A549 (cell line): ENCODE measurements at regions not wholly inside any gene's neighbourhood (a gene's known extent, or its start where the extent isn't known, plus 50 kb on each side); places are given as distances from the start of the nearest gene placed in this dataset.
A peak's percentile ranks its signal among the peaks of the same experiment; 100 is the strongest.

Experiments
- ATAC-seq, 2 experiments: fragments of 200-7000 bp in 1 of 2; fragments of >200 bp in 1 of 2; cut with Nextera tagmentation in 1 of 2; cut with Tn5 transposase in 1 of 2; 3 replicates each; pipeline versions ENCODE4 v1.8.0 to v1.9.1; 2018 to 2020; ENCODE audit warnings: mild to moderate bottlenecking in 1 of 2, moderate library complexity in 1 of 2
- CTCF ChIA-PET: fragments of 300-600 bp; sonication (Branson Sonifier 250); formaldehyde crosslinking; extraction: SDS; loops from one replicate; lab custom pipeline; 2021; ENCODE audit warnings: antibody characterized with exemption, inconsistent platforms; lab: Yijun Ruan, JAX
- POLR2A ChIA-PET: fragments of 350-600 bp; formaldehyde crosslinking; extraction: SDS; loops from one replicate; lab custom pipeline; 2021; ENCODE audit warnings: antibody characterized with exemption, inconsistent platforms; lab: Yijun Ruan, JAX
- DNase-seq, 2 experiments: peaks; one replicate each; pipeline versions ENCODE4 v3.0.0 to v3.0.0-alpha.2; 2011 to 2016; ENCODE audit warnings: low read depth in 1 of 2, low spot score in 1 of 2
- FAIRE-seq: peaks from 2 replicates; lab custom pipeline; 2011; peaks lifted over from hg19 to GRCh38; lab: Jason Lieb, UNC
- H3K27ac ChIP-seq, 2 experiments: fragments of >200 bp; sonication (Bioruptor Twin); formaldehyde crosslinking; 3 replicates each; pipeline ENCODE4 v1.5.1; 2016 to 2017
- H3K4me1 ChIP-seq: fragments of >200 bp; sonication (Bioruptor Twin); formaldehyde crosslinking; 3 replicates; pipeline ENCODE4 v1.6.1; 2016
- H3K4me2 ChIP-seq: fragments of >200 bp; sonication (Bioruptor Twin); formaldehyde crosslinking; 3 replicates; pipeline ENCODE4 v1.6.1; 2016
- H3K4me3 ChIP-seq: fragments of >200 bp; sonication (Bioruptor Twin); formaldehyde crosslinking; 3 replicates; pipeline ENCODE4 v1.5.1; 2016
- H3K9me3 ChIP-seq: fragments of >200 bp; sonication (Bioruptor Twin); formaldehyde crosslinking; 3 replicates; pipeline ENCODE4 v1.6.1; 2016
- BHLHE40 ChIP-seq: IDR thresholded peaks from 2 replicates; pipeline ENCODE4 v1.6.1; 2012; ENCODE audit warnings: low read depth, low read length, inconsistent platforms
- CHD4 ChIP-seq: fragments of 200-600 bp; sonication (generic); IDR thresholded peaks from 2 replicates; pipeline ENCODE4 v1.6.1; 2016; ENCODE audit warnings: antibody characterized with exemption, mild to moderate bottlenecking, borderline replicate concordance
- EHF ChIP-seq: fragments of 250-450 bp; sonication (Bioruptor Pico); IDR thresholded peaks from 2 replicates; pipeline ENCODE4 v1.5.0; 2020; ENCODE audit warnings: mild to moderate bottlenecking
- EP300 ChIP-seq, 2 experiments: fragments of >200 bp; sonication (Bioruptor Twin); formaldehyde crosslinking; IDR thresholded peaks; 2 replicates in 1 of 2; 3 replicates in 1 of 2; pipeline ENCODE4 v1.6.1; 2016 to 2017
- HEYL ChIP-seq: fragments of 250-450 bp; sonication (Bioruptor Pico); IDR thresholded peaks from 2 replicates; pipeline ENCODE4 v1.8.0; 2021; ENCODE audit warnings: mild to moderate bottlenecking, moderate library complexity
- KDM5A ChIP-seq: fragments of 200-600 bp; sonication (generic); IDR thresholded peaks from 2 replicates; pipeline ENCODE4 v1.6.1; 2016; ENCODE audit warnings: antibody characterized with exemption, mild to moderate bottlenecking
- NFE2L2 ChIP-seq: fragments of 150-350 bp; conservative IDR thresholded peaks from 2 replicates; pipeline ENCODE4 v1.6.1; 2014; ENCODE audit warnings: low read length
- POLR2A ChIP-seq: IDR thresholded peaks from 2 replicates; pipeline ENCODE4 v1.6.1; 2012; ENCODE audit warnings: mild to moderate bottlenecking, low read length
- RAD21 ChIP-seq, 2 experiments: fragments of >200 bp in 1 of 2; sonication (Bioruptor Twin) in 1 of 2; formaldehyde crosslinking in 1 of 2; IDR thresholded peaks in 1 of 2; conservative IDR thresholded peaks in 1 of 2; 2 replicates in 1 of 2; 3 replicates in 1 of 2; pipeline ENCODE4 v1.6.1; 2012 to 2018; ENCODE audit warnings: inconsistent platforms in 1 of 2
- SMC3 ChIP-seq: fragments of >200 bp; sonication (Bioruptor Twin); formaldehyde crosslinking; IDR thresholded peaks from 3 replicates; pipeline ENCODE4 v1.6.1; 2018; ENCODE audit warnings: inconsistent platforms
- TFCP2L1 ChIP-seq: fragments of 250-450 bp; sonication (Bioruptor Pico); IDR thresholded peaks from 2 replicates; pipeline ENCODE4 v1.5.0; 2021; ENCODE audit warnings: mild to moderate bottlenecking
- TP53 ChIP-seq: fragments of 250-450 bp; sonication (Bioruptor Pico); IDR thresholded peaks from 2 replicates; pipeline ENCODE4 v1.5.0; 2021; ENCODE audit warnings: mild to moderate bottlenecking, moderate library complexity
- WGBS: methylation state at CpG from one replicate; pipeline ENCODE4 v1.1.6; 2017; ENCODE audit errors: missing lambda C conversion rate; 5-methylcytosine and 5-hydroxymethylcytosine counted together
- TF ChIP-seq, protein P1 (sequence below): IDR thresholded peaks from 2 replicates; pipeline ENCODE4 v1.6.1; 2012
- TF ChIP-seq, protein P2 (sequence below): fragments of 200-600 bp; sonication (generic); IDR thresholded peaks from 2 replicates; pipeline ENCODE4 v1.6.1; 2016; ENCODE audit warnings: antibody characterized with exemption, mild to moderate bottlenecking, moderate library complexity
- TF ChIP-seq, protein P3 (sequence below): fragments of 150-350 bp; IDR thresholded peaks from 2 replicates; pipeline ENCODE4 v1.6.1; 2014; ENCODE audit warnings: low read depth, mild to moderate bottlenecking, low read length
- TF ChIP-seq, protein P4 (sequence below): fragments of 450-650 bp; IDR thresholded peaks from 2 replicates; pipeline ENCODE4 v1.6.1; 2014; ENCODE audit warnings: antibody characterized with exemption
- TF ChIP-seq, protein P5 (sequence below): fragments of >200 bp; sonication (Bioruptor Twin); formaldehyde crosslinking; IDR thresholded peaks from 3 replicates; pipeline ENCODE4 v1.5.1; 2016

DNA sequence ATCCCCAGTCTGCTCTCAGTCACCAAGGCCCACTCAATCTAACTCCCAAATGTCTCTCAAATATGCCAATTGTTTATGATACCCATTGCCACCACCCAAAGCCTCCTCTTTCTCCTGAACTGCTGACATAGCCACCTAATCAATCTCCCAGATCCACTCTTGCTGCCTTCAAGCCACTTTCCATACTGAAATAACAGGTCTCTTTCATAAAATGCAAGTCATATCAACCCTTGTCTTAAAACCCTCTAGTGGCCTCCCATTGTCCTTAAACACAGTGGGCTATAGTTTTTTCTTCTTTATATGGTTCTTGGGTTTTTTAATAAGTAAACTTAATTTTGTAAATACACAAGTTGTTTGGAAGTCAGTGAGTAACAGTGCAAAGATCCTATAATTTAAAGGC is 155.2 kb upstream of the ZC3H12C start:
- ATAC-seq = no peak
- H3K4me3 ChIP-seq = no peak overlapping the region
- POLR2A ChIA-PET = no interaction called here
- DNase-seq = no peak
- FAIRE-seq = no peak
- TF ChIP-seq, protein P1, sequence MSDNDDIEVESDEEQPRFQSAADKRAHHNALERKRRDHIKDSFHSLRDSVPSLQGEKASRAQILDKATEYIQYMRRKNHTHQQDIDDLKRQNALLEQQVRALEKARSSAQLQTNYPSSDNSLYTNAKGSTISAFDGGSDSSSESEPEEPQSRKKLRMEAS = no peak
- no peak for TF ChIP-seq CHD4
- peaks cover 19% of the 10 kb centered on the region; the same call in 2 of the 3 replicates for H3K4me1 ChIP-seq
- no peak overlapping the region for H3K27ac ChIP-seq
- no peak overlapping the region for H3K4me2 ChIP-seq
- CTCF ChIA-PET = interaction anchor here (1.3 kb wide), 1 partner anchor 1240 kb away, joined by 5 read pairs; no protein-coding TSS in a partner anchor
- no peaks in the 10 kb centered on the region for H3K9me3 ChIP-seq

DNA sequence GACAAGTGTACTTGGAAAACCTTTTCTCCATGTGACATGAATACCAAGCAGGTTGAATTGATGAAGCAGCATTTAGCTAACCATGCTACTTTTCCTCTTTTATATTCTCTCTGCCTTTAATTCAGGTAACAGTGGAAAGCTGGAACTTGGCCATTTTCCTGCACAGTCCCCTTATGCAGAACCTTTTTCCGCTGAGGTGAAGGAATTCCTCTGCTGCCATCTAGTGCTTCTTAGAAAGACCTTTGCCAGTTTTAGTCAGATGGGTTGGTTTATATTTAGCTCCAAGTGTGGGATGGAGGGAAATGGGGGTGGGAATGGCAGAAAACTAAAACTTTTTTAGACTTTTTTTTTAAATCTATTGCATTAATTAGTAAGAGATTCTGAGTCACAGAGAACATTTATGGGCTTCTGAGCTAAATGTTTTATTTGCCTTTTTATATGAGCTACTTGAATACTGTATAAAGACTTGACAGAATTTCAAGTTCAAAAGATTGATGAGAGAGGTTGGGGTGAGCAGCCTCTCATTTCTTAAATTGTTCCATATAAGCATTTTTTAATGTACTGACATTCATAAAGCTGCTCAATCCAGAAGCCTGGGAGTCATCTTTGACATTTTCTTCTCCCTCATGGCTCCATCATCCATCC is 153.9 kb upstream of the ZC3H12C start:
- no peak for TF ChIP-seq EP300 (IDR thresholded peaks at IDR 0.05)
- no peak for TF ChIP-seq EHF
- peak; percentile 85 to 86 for TF ChIP-seq RAD21 (conservative IDR thresholded peaks at IDR 0.05 in 1 of 2, IDR thresholded peaks at IDR 0.05 in 1 of 2)
- TF ChIP-seq TFCP2L1 (CRISPR knock-in tag) = no peak
- TF ChIP-seq HEYL = no peak
- TF ChIP-seq, protein P2, sequence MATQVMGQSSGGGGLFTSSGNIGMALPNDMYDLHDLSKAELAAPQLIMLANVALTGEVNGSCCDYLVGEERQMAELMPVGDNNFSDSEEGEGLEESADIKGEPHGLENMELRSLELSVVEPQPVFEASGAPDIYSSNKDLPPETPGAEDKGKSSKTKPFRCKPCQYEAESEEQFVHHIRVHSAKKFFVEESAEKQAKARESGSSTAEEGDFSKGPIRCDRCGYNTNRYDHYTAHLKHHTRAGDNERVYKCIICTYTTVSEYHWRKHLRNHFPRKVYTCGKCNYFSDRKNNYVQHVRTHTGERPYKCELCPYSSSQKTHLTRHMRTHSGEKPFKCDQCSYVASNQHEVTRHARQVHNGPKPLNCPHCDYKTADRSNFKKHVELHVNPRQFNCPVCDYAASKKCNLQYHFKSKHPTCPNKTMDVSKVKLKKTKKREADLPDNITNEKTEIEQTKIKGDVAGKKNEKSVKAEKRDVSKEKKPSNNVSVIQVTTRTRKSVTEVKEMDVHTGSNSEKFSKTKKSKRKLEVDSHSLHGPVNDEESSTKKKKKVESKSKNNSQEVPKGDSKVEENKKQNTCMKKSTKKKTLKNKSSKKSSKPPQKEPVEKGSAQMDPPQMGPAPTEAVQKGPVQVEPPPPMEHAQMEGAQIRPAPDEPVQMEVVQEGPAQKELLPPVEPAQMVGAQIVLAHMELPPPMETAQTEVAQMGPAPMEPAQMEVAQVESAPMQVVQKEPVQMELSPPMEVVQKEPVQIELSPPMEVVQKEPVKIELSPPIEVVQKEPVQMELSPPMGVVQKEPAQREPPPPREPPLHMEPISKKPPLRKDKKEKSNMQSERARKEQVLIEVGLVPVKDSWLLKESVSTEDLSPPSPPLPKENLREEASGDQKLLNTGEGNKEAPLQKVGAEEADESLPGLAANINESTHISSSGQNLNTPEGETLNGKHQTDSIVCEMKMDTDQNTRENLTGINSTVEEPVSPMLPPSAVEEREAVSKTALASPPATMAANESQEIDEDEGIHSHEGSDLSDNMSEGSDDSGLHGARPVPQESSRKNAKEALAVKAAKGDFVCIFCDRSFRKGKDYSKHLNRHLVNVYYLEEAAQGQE = no peak
- TF ChIP-seq, protein P3, sequence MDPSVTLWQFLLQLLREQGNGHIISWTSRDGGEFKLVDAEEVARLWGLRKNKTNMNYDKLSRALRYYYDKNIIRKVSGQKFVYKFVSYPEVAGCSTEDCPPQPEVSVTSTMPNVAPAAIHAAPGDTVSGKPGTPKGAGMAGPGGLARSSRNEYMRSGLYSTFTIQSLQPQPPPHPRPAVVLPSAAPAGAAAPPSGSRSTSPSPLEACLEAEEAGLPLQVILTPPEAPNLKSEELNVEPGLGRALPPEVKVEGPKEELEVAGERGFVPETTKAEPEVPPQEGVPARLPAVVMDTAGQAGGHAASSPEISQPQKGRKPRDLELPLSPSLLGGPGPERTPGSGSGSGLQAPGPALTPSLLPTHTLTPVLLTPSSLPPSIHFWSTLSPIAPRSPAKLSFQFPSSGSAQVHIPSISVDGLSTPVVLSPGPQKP = no peak
- TF ChIP-seq BHLHE40 = no peak
- TF ChIP-seq, protein P4, sequence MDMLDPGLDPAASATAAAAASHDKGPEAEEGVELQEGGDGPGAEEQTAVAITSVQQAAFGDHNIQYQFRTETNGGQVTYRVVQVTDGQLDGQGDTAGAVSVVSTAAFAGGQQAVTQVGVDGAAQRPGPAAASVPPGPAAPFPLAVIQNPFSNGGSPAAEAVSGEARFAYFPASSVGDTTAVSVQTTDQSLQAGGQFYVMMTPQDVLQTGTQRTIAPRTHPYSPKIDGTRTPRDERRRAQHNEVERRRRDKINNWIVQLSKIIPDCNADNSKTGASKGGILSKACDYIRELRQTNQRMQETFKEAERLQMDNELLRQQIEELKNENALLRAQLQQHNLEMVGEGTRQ = no peak
- no peak for TF ChIP-seq POLR2A
- no peak for TF ChIP-seq KDM5A
- TF ChIP-seq SMC3 = peak; percentile 75
- TF ChIP-seq NFE2L2 = no peak
- TF ChIP-seq, protein P5, sequence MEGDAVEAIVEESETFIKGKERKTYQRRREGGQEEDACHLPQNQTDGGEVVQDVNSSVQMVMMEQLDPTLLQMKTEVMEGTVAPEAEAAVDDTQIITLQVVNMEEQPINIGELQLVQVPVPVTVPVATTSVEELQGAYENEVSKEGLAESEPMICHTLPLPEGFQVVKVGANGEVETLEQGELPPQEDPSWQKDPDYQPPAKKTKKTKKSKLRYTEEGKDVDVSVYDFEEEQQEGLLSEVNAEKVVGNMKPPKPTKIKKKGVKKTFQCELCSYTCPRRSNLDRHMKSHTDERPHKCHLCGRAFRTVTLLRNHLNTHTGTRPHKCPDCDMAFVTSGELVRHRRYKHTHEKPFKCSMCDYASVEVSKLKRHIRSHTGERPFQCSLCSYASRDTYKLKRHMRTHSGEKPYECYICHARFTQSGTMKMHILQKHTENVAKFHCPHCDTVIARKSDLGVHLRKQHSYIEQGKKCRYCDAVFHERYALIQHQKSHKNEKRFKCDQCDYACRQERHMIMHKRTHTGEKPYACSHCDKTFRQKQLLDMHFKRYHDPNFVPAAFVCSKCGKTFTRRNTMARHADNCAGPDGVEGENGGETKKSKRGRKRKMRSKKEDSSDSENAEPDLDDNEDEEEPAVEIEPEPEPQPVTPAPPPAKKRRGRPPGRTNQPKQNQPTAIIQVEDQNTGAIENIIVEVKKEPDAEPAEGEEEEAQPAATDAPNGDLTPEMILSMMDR = peak; percentile 71
- TF ChIP-seq TP53 (CRISPR knock-in tag) = no peak
- TF ChIP-seq, all 56 proteins: peak for 3
- no peaks in the 10 kb centered on the region for H3K9me3 ChIP-seq
- WGBS = 4% methylated on average over 1 of the region's 1 CpG
- ChIA-PET POLR2A (interaction anchor here (0.5 to 1.3 kb wide), 3 partner anchors 154 to 1241 kb away, joined by 3 to 7 read pairs (median 3); partner anchors contain the start of gene ZC3H12C), CTCF (interaction anchor here (0.6 to 2.7 kb wide), 24 partner anchors 10 to 1931 kb away, joined by 3 to 18 read pairs (median 3); no protein-coding TSS in a partner anchor)
- FAIRE-seq = no peak
- H3K4me2 ChIP-seq = no peak overlapping the region
- H3K4me1 ChIP-seq = peaks cover 19% of the 10 kb centered on the region; the same call in 2 of the 3 replicates
- peak; percentile 38 to 80 for DNase-seq
- ATAC-seq = peak; percentile 91 to 92
- H3K27ac ChIP-seq = peak overlapping the region in 1 of 2 experiments; percentile 60; a peak in 2 of 6 replicates
- no peak overlapping the region for H3K4me3 ChIP-seq
